ENCODE measurements at regions not wholly inside any gene's neighbourhood (a gene's known extent, or its start where the extent isn't known, plus 50 kb on each side); places are given as distances from the start of the nearest gene placed in this dataset.

DNA sequence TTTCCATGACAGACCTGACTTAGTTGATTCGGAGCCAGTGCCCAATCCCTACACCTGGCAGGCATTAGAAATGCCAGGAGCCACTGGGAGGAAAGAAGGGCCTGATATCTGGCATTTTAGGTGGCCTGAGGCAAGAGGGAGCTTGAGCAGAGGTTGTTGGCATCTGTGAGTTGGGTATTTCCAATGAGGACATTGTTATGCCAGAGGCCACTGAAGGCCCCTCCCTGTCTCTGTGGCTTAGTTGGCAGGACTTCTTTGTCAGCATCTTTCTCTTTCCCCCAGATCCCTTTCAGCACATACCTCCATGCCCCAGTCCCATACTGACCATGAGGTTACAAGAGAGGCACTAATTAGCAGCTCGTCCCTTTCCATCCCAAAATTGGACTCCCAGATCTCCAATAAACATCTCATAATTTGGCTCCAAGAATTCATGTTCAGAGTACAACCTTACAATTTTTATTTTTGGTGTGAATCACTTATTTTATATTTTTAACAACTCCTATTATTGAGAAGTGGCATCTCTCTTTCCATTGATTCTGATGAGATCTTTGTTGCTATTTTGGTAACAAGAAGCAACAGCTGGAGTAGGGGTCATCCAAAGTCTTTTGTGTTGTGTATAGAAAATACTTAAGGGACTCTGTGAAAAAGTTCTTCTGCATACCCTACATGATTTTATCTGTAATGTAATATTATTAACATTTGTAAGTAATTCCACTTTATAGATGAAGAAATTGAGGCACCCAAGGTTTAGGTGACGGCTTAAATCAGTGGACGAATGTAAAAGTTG lies 68.6 kb upstream of the MAP3K1 start:
- Histone ChIP-seq H3K27me3 (replicated peaks; ENCODE audit: insufficient read depth, low read depth, low read length, poor library complexity) (no peaks in the 10 kb centered on the region), H3K4me3 (ENCODE audit: low read depth, low read length, poor library complexity, severe bottlenecking) (no peak overlapping the region), H3K4me1 (ENCODE audit: insufficient read depth, low read length, poor library complexity, severe bottlenecking) (no peaks in the 10 kb centered on the region), H3K27ac (ENCODE audit: low read depth, low read length, poor library complexity, severe bottlenecking) (no peak overlapping the region), H3K36me3 (ENCODE audit: insufficient read depth, low read length, poor library complexity, severe bottlenecking) (no peaks in the 10 kb centered on the region), H3K9me3 (ENCODE audit: low read depth, low read length, poor library complexity, severe bottlenecking) (no peaks in the 10 kb centered on the region)
- DNase-seq (ENCODE audit: low spot score) = no peak
- intact Hi-C loops (cut with micrococcal nuclease; ENCODE audit: unreplicated experiment) = no loop called here
- TF ChIP-seq, protein P1, sequence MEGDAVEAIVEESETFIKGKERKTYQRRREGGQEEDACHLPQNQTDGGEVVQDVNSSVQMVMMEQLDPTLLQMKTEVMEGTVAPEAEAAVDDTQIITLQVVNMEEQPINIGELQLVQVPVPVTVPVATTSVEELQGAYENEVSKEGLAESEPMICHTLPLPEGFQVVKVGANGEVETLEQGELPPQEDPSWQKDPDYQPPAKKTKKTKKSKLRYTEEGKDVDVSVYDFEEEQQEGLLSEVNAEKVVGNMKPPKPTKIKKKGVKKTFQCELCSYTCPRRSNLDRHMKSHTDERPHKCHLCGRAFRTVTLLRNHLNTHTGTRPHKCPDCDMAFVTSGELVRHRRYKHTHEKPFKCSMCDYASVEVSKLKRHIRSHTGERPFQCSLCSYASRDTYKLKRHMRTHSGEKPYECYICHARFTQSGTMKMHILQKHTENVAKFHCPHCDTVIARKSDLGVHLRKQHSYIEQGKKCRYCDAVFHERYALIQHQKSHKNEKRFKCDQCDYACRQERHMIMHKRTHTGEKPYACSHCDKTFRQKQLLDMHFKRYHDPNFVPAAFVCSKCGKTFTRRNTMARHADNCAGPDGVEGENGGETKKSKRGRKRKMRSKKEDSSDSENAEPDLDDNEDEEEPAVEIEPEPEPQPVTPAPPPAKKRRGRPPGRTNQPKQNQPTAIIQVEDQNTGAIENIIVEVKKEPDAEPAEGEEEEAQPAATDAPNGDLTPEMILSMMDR (conservative IDR thresholded peaks at IDR 0.05; ENCODE audit: low read depth, low read length) = no peak
- no peak for TF ChIP-seq EZH2 (IDR thresholded peaks at IDR 0.05; ENCODE audit: borderline replicate concordance, low read depth, low read length, poor library complexity, severe bottlenecking)
- ChIA-PET CTCF (no interaction called here), POLR2A (ENCODE audit: low non-redundant PET) (no interaction called here)
- BruUV-seq (replicated peaks) = no TSS peak

DNA sequence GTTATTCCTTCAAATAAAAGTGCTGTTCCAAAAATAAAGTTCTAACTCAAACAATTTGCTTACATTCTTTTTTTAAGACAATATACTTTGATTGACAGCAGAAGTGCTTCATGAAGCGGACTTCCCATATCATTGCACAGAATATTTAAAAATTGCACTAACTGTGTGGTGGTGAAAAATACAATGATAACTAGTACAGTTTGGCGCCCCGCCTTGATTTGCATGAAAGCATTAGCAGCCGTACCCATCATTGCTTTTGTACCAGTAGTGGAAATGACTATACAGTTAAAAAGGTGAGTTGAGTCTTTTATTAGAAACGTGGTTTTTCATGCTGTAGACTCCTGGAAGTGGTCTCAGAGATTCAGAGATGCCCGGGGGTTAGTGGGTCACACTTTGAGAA lies 69.5 kb upstream of the MAP3K1 start:
- H3K4me3 ChIP-seq (ENCODE audit: low read depth, low read length, poor library complexity, severe bottlenecking) = no peak overlapping the region
- TF ChIP-seq, protein P1 (conservative IDR thresholded peaks at IDR 0.05; ENCODE audit: low read depth, low read length) = no peak
- no peak for TF ChIP-seq EZH2 (IDR thresholded peaks at IDR 0.05; ENCODE audit: borderline replicate concordance, low read depth, low read length, poor library complexity, severe bottlenecking)
- H3K27ac ChIP-seq (ENCODE audit: low read depth, low read length, poor library complexity, severe bottlenecking) = no peak overlapping the region
- no TSS peak for BruUV-seq (replicated peaks)
- no peaks in the 10 kb centered on the region for H3K36me3 ChIP-seq (ENCODE audit: insufficient read depth, low read length, poor library complexity, severe bottlenecking)
- intact Hi-C loops (cut with micrococcal nuclease; ENCODE audit: unreplicated experiment) = no loop called here
- no peaks in the 10 kb centered on the region for H3K27me3 ChIP-seq (replicated peaks; ENCODE audit: insufficient read depth, low read depth, low read length, poor library complexity)
- H3K9me3 ChIP-seq (ENCODE audit: low read depth, low read length, poor library complexity, severe bottlenecking) = no peaks in the 10 kb centered on the region
- no peaks in the 10 kb centered on the region for H3K4me1 ChIP-seq (ENCODE audit: insufficient read depth, low read length, poor library complexity, severe bottlenecking)
- ChIA-PET POLR2A (ENCODE audit: low non-redundant PET) (no interaction called here), CTCF (no interaction called here)
- DNase-seq (ENCODE audit: low spot score) = no peak

DNA sequence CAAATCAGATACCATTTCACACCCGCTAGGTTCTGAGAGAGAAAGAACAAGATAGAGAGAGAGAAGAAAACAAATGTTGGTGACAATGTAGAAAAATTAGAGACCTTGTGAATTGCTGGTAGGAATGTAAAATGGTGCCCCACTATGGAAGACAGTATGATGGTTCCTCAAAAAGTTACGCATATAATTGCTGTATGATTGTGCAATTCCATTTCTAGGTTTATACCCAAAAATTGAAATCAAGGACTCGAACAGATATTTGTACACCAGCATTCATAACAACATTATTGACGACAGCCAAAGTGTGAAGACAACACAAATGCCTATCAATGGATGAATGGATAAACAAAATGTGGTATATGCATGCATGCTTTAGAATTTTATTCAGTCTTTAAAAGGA lies 74.5 kb upstream of the MAP3K1 start:
- TF ChIP-seq, protein P1 (conservative IDR thresholded peaks at IDR 0.05; ENCODE audit: low read depth, low read length) = no peak
- TF ChIP-seq EZH2 (IDR thresholded peaks at IDR 0.05; ENCODE audit: borderline replicate concordance, low read depth, low read length, poor library complexity, severe bottlenecking) = no peak
- ChIA-PET POLR2A (ENCODE audit: low non-redundant PET) (no interaction called here), CTCF (no interaction called here)
- H3K4me1 ChIP-seq (ENCODE audit: insufficient read depth, low read length, poor library complexity, severe bottlenecking) = no peaks in the 10 kb centered on the region
- no peak overlapping the region for H3K4me3 ChIP-seq (ENCODE audit: low read depth, low read length, poor library complexity, severe bottlenecking)
- H3K9me3 ChIP-seq (ENCODE audit: low read depth, low read length, poor library complexity, severe bottlenecking) = no peaks in the 10 kb centered on the region
- no peaks in the 10 kb centered on the region for H3K27me3 ChIP-seq (replicated peaks; ENCODE audit: insufficient read depth, low read depth, low read length, poor library complexity)
- no peak overlapping the region for H3K27ac ChIP-seq (ENCODE audit: low read depth, low read length, poor library complexity, severe bottlenecking)
- no peak for DNase-seq (ENCODE audit: low spot score)
- BruUV-seq (replicated peaks) = no TSS peak
- intact Hi-C loops (cut with micrococcal nuclease; ENCODE audit: unreplicated experiment) = no loop called here
- H3K36me3 ChIP-seq (ENCODE audit: insufficient read depth, low read length, poor library complexity, severe bottlenecking) = no peaks in the 10 kb centered on the region
